ENCODE measurements at regions not wholly inside any gene's neighbourhood (a gene's known extent, or its start where the extent isn't known, plus 50 kb on each side); places are given as distances from the start of the nearest gene placed in this dataset.
A peak's percentile ranks its signal among the peaks of the same experiment; 100 is the strongest.

- no peak for DNase-seq (ENCODE audit: low read depth in 2 of 2)
These were observed 58.3 kb upstream of the LYST start for GRCh38 chr1:235925016-235925415.

GRCh38 chr1:235923466-235924021, 56.8 kb upstream of the LYST start:
- DNase-seq (ENCODE audit: low read depth in 2 of 2), result no peak

GRCh38 chr1:235920596-235921375, 54.1 kb upstream of the LYST start:
- no peak for DNase-seq (ENCODE audit: low read depth in 2 of 2)

- DNase-seq (ENCODE audit: low read depth in 2 of 2), result no peak
These were observed 53.2 kb upstream of the LYST start for GRCh38 chr1:235919833-235920441.

- DNase-seq (ENCODE audit: low read depth in 2 of 2), result no peak
These were observed 52.6 kb upstream of the LYST start for GRCh38 chr1:235919127-235919832.

- no peak for DNase-seq (ENCODE audit: low read depth in 2 of 2)
These were observed 51.8 kb upstream of the LYST start for GRCh38 chr1:235918465-235918864.

- DNase-seq (ENCODE audit: low read depth in 2 of 2), result no peak
These were observed 51.3 kb upstream of the LYST start for GRCh38 chr1:235918032-235918431.

GRCh38 chr1:235917267-235917811, 50.6 kb upstream of the LYST start:
- DNase-seq (ENCODE audit: low read depth in 2 of 2), result peak; percentile 37 to 61
